Upper lobe of left lung (tissue), 4 donors: ENCODE measurements at regions not wholly inside any gene's neighbourhood (a gene's known extent, or its start where the extent isn't known, plus 50 kb on each side); places are given as distances from the start of the nearest gene placed in this dataset.

Experiments
- POLR2A ChIP-seq, 4 donors: fragments of 450-650 bp; IDR thresholded peaks; one replicate each; pipeline ENCODE4 v1.5.1; 2016 to 2017; ENCODE audit warnings: antibody characterized with exemption in 4 of 4, mild to moderate bottlenecking in 2 of 4
- TF ChIP-seq, protein P1 (sequence below), 6 experiments: fragments of 450-650 bp in 4 of 6; fragments of 200-600 bp in 2 of 6; sonication (generic) in 2 of 6; IDR thresholded peaks; one replicate each; pipeline ENCODE4 v1.5.1; 2016 to 2019; ENCODE audit warnings: antibody characterized with exemption in 6 of 6

DNA sequence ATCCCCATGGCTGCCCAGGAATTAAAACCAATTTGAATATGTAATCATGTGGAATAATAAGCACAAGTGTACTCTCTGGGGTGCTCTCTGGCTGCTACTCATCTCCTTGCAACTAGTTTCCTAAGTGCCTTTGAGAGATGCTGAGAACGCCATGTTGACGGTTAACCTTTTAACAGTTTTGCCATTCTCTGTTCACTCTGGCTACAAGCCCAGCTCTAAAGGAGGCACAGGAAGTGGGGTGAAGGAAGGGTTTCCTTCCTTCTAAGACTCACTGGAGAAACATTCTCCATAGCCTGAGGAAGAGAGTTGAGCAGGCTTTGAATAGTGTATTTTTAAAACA is 122.0 kb upstream of the ZC3H12C start:
- TF ChIP-seq POLR2A (IDR thresholded peaks at IDR 0.05): no peak
- TF ChIP-seq, protein P1, sequence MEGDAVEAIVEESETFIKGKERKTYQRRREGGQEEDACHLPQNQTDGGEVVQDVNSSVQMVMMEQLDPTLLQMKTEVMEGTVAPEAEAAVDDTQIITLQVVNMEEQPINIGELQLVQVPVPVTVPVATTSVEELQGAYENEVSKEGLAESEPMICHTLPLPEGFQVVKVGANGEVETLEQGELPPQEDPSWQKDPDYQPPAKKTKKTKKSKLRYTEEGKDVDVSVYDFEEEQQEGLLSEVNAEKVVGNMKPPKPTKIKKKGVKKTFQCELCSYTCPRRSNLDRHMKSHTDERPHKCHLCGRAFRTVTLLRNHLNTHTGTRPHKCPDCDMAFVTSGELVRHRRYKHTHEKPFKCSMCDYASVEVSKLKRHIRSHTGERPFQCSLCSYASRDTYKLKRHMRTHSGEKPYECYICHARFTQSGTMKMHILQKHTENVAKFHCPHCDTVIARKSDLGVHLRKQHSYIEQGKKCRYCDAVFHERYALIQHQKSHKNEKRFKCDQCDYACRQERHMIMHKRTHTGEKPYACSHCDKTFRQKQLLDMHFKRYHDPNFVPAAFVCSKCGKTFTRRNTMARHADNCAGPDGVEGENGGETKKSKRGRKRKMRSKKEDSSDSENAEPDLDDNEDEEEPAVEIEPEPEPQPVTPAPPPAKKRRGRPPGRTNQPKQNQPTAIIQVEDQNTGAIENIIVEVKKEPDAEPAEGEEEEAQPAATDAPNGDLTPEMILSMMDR (IDR thresholded peaks at IDR 0.05): no peak
